HL-60 (cell line): ENCODE measurements at regions not wholly inside any gene's neighbourhood (a gene's known extent, or its start where the extent isn't known, plus 50 kb on each side); places are given as distances from the start of the nearest gene placed in this dataset.

ENCODE experiments used
- REST ChIP-seq: IDR thresholded peaks from 2 replicates; pipeline ENCODE4 v1.6.1; 2012; ENCODE audit warnings: low read depth; ENCODE audit not compliant: insufficient replicate concordance
- TF ChIP-seq, protein P1 (sequence below): IDR thresholded peaks from one replicate; pipeline ENCODE4 v1.5.1; 2011; ENCODE audit warnings: low read length, control low read depth, inconsistent platforms; ENCODE audit not compliant: insufficient read depth

GRCh38 chr16:79475841-79476240 lies 124.7 kb downstream of the MAF start:
- TF ChIP-seq, protein P1, sequence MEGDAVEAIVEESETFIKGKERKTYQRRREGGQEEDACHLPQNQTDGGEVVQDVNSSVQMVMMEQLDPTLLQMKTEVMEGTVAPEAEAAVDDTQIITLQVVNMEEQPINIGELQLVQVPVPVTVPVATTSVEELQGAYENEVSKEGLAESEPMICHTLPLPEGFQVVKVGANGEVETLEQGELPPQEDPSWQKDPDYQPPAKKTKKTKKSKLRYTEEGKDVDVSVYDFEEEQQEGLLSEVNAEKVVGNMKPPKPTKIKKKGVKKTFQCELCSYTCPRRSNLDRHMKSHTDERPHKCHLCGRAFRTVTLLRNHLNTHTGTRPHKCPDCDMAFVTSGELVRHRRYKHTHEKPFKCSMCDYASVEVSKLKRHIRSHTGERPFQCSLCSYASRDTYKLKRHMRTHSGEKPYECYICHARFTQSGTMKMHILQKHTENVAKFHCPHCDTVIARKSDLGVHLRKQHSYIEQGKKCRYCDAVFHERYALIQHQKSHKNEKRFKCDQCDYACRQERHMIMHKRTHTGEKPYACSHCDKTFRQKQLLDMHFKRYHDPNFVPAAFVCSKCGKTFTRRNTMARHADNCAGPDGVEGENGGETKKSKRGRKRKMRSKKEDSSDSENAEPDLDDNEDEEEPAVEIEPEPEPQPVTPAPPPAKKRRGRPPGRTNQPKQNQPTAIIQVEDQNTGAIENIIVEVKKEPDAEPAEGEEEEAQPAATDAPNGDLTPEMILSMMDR = no peak
- TF ChIP-seq REST = no peak
